LHCN-M2 (cell line): ENCODE measurements at regions not wholly inside any gene's neighbourhood (a gene's known extent, or its start where the extent isn't known, plus 50 kb on each side); places are given as distances from the start of the nearest gene placed in this dataset.
"Not testable (repeated sequence)": the region's sequence is repeated elsewhere in the genome, so short reads cannot be mapped to it uniquely, and the experiment has no call there.

Experiments used
- DNase-seq: peaks from one replicate; pipeline ENCODE4 v3.0.0-alpha.2; 2012; ENCODE audit warnings: low read depth

GRCh38 chr13:44302940-44303575, 70.6 kb upstream of the SERP2 start:
- no peak for DNase-seq

- DNase-seq: no peak
These were observed 69.8 kb upstream of the SERP2 start for GRCh38 chr13:44303681-44304432.

- no peak for DNase-seq
These were observed 69.2 kb upstream of the SERP2 start for GRCh38 chr13:44304433-44304725.

GRCh38 chr13:44305286-44305685, 68.3 kb upstream of the SERP2 start:
- DNase-seq: no peak

GRCh38 chr13:44305917-44306370, 67.7 kb upstream of the SERP2 start:
- peak; percentile 68 for DNase-seq

GRCh38 chr13:44306371-44307192, 67.0 kb upstream of the SERP2 start:
- peak; percentile 94 for DNase-seq

- DNase-seq: no peak
These were observed 66.4 kb upstream of the SERP2 start for GRCh38 chr13:44307255-44307654.

GRCh38 chr13:44307844-44308243, 65.8 kb upstream of the SERP2 start:
- DNase-seq: no peak

GRCh38 chr13:44308352-44308751, 65.3 kb upstream of the SERP2 start:
- no peak for DNase-seq

GRCh38 chr13:44309794-44310757, 63.5 kb upstream of the SERP2 start:
- DNase-seq: no peak

- peak; percentile 45 for DNase-seq
These were observed 62.4 kb upstream of the SERP2 start for GRCh38 chr13:44311011-44311780.

GRCh38 chr13:44312131-44312530, 61.5 kb upstream of the SERP2 start:
- DNase-seq: no peak

GRCh38 chr13:44312834-44313551, 60.6 kb upstream of the SERP2 start:
- DNase-seq: peak; percentile 97

GRCh38 chr13:44313674-44314073, 60.0 kb upstream of the SERP2 start:
- peak; percentile 95 for DNase-seq

- DNase-seq: not testable (repeated sequence)
These were observed 59.5 kb upstream of the SERP2 start for GRCh38 chr13:44314160-44314559.

GRCh38 chr13:44317752-44318151, 55.9 kb upstream of the SERP2 start:
- DNase-seq: no peak

GRCh38 chr13:44318161-44318560, 55.5 kb upstream of the SERP2 start:
- DNase-seq: peak; percentile 94

- no peak for DNase-seq
These were observed 53.0 kb upstream of the SERP2 start for GRCh38 chr13:44320611-44321010.

GRCh38 chr13:44321961-44322360, 51.7 kb upstream of the SERP2 start:
- no peak for DNase-seq

- no peak for DNase-seq
These were observed 50.7 kb upstream of the SERP2 start for GRCh38 chr13:44322928-44323327.
